NCI-H1105 (cell line): ENCODE measurements at regions not wholly inside any gene's neighbourhood (a gene's known extent, or its start where the extent isn't known, plus 50 kb on each side); places are given as distances from the start of the nearest gene placed in this dataset.

Experiments
- DNase-seq: peaks from one replicate; lab custom pipeline; 2025; lab: John Stamatoyannopoulos, UW

GRCh38 chr9:91130796-91131318 is 230.9 kb downstream of the AUH start:
- no peak for DNase-seq

DNA sequence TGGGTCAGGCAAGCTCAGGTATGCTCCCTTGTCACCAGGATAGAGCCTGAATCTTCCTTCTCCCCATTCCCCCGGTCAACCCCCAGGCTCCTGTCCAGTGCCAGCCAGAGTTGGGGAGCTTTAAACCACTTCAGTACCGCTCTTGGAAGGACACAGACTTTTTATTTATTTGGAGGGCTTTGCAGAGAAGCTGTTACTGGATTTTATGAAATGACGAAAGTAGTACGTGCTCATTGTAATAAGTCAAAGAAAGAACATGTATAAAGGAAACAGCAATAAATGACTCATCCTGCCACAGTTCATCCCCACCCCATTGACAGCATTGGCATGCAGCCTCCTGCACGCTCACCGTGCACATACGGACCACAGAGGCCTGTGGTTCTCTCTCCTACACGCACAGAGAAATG is 230.3 kb downstream of the AUH start:
- DNase-seq: no peak

GRCh38 chr9:91132576-91133073 is 229.1 kb downstream of the AUH start:
- DNase-seq: no peak

DNA sequence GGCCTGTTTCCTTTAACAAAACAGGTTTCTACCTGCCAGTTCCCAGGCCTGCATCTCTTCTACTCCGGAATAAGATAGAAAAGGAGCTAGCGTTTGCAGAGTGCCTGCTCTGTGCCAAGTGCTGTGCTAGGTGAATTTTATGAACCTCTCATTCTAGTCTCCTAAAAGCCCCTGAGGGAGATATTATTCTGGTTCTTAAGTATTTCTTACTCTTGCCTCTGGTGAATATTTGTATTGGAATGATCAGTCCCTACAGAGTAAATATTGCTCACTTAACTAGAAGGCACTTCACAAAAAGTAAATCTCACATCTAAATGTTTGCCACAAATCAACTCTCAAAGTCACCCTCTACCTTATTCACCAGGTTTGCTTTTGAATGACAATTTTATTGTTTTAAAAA is 227.1 kb downstream of the AUH start:
- no peak for DNase-seq

- DNase-seq: no peak
Observed at GRCh38 chr9:91137391-91137790, 224.3 kb downstream of the AUH start.

DNA sequence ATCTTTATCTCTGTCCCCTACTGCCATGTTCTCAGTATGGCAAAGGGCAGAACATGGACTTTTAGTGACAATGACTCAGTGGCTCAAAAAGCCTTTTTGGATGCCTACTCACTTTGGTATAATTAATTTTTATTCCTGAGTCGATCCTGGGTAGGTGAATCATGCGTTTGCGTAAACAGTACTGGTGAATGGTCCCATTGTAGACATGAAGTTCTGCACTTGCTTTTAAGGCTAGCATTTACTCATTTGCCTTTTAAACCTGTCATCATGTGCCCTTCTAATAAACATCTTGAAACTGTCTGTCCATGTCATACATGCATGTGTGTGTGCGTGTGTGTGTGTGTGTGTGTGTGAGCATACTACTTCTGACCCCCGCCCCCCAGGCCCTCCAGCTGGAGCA is 223.0 kb downstream of the AUH start:
- DNase-seq: no peak

- DNase-seq: no peak
Observed at GRCh38 chr9:91141407-91141965, 220.2 kb downstream of the AUH start.

- DNase-seq: no peak
Observed at GRCh38 chr9:91143162-91143561, 218.6 kb downstream of the AUH start.

DNA sequence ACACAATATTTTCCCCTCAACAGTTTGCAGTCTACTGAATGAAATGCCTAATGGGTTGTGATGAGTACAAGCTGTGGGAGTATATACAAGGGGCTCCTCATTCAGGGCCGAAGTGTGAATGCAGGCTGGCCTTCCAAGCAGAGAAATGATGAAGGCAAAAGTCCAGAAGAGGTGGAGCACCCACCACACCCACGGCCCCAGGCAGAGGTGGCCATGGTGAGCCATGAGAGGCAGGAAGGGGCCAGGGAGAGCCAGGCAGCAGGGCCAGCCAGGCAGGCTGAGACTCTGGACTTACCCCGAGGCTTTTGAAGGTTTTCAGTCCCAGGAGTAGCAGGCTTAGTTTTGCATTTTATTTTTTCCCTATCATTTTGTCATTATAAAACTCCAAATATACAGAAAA is 218.1 kb downstream of the AUH start:
- DNase-seq: no peak

- DNase-seq: no peak
Observed at GRCh38 chr9:91144769-91145168, 216.9 kb downstream of the AUH start.

- no peak for DNase-seq
Observed at GRCh38 chr9:91145496-91145895, 216.2 kb downstream of the AUH start.

DNA sequence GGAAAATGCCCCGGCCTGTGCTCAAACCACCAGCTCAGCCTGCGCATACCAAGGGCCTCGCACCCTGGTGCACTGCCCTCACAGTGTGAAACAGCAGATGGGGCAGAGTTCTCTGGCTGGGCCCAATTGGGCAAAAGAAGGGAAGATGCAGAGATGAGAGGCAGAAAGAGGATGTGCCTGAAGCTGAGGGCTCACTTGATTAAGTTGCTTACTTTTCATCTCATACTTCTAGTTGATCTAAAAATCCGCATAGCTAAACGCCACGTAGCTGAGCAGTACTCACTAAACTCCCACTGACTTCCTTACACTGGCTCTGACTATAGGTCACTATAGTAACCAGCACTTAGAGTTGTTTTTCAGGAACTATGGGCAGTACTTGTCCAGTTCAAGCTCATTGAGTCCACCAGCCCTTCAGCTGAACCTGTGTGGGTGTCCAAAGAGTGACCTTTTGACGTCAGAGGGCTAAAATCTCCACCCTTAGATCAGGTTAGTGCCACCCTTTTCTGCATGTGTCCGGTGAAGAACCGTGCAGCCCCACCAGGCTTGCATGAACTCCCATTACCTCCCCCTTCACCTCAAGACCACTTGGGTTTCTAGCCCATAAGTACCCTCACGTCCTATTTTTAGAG is 215.2 kb downstream of the AUH start:
- DNase-seq: no peak

DNA sequence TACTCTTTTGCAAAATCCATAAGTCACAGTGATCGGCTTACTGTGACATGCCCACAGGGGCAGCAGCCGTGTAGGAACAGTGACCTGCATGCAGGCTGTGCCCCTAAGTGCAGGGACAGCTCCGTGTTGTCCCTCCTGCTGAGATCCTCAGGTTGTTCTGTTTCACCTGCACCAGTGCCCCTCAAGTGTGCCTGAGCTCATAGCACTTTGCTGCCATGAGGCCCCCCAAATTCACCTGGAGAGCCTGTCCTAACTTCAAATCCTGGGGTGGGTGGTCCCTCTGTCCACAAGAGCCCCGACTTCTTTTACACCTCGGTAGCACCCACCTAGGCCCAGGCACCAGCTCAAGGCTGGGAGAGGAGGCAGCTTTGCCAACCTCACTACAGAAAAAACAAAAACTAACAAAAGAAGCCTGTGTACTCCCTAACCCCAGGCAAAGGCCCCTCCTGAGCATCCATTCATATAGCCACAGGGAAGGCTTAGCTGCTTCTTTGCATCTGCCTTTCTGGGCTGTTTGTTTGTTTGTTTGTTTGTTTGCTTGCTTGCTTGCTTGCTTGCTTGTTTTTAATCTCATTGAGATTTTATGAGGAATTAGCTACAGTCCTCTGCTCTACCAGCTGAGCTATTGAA is 214.5 kb downstream of the AUH start:
- DNase-seq: no peak

GRCh38 chr9:91148306-91148705 is 213.4 kb downstream of the AUH start:
- DNase-seq: no peak

DNA sequence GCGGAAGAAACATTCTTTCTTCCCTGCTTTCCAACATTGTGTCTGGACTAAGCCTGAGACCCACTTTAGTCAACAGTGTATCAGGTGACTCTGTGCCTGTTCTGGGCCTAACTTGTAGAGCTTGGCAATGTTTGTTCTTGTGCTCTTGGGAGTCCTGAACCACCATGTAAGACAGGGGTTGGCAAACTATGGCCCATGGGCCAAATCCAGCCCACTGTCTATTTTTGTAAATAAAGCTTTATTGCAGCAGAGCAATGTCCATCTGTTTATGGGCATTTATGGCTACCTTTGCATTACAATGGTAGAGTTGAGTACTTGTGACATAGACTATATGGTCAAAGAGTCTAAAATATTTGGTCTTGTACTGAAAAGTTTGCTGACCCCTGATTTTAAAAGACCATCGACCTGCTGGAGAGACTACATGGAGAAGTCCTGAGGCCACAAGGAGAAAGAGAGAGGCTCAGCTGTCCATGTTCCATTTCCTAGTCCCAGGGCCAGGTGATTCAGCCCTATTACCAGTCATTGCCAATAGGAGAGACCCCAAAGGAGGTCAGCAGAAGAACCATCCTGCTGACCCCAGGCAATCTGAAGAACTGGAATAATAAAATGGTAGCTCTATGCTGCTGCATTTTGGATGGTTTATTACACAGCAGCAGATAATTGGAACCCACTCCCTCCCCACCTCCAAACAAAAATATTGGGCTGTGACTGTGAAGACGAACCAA is 211.3 kb downstream of the AUH start:
- DNase-seq: no peak

DNA sequence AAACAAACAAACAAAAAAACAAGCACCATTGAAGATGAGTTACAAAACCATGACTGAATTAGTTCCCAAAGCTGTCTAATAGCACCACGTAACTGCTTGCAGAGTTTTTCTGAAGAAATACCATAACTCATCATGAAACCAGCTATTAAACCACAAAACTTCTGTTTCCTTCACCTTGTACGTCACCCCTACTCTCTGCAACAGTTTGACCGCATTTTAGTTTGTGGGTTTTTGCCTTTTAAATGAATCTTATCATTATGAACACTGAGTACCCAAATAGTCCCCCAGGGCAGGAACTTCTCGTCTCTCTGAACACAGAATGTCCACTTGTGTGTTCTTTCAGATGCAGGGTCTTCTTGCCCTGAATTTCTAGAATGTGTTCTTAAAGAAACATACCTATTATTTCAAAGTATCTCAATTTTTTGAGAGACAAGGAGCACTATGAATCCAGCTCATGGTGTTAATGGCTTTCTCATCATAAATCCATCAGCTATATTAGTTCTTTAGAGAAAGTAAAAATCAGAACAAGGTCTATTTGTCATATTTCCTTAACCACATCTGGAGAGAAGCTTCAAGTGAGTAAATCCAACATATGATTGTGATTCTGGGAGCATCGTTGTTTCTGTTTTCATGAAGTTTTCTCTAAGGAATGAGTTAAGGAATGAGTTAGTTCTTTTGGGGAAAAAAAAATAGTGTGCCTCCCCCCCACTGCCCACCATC is 210.6 kb downstream of the AUH start:
- no peak for DNase-seq

DNA sequence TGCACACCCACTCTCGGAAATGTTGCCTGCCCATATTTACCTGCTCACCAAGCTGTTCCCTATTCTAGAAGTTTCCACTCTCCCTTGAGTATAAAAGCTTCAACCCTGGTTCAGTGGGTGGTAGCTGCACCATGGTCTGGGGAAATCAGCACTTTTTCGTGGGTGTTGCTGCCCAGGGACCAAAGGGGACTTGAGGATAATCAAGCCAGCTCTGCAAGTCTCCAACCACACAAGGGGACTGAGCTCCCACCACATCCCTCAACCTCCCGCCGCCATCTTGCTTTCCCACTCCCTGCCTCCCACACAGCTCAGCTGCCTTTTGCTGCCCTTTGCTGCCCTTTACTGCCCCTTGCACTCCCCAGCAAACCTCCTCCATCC is 210.0 kb downstream of the AUH start:
- DNase-seq: no peak

DNA sequence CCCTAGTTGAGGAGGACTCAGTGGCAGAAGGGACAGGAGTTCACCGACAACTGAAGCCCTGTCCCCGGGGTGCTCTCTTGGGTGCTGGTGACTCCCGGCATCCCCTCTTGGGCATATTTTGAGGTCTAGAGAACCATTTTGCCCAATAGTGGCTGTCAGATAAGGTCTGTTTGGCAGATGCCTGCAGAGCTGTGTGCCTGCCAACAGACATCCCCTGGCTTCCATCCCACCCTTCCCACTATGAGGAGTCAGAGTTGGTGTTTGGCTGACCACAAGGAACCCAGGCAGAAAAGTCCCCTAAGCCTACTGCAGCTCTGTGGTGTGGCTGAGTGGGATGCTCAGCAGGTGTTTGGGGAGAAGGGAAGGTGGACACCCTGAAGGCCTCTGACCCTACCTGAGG is 207.0 kb downstream of the AUH start:
- no peak for DNase-seq

GRCh38 chr9:91155181-91155580 is 206.5 kb downstream of the AUH start:
- no peak for DNase-seq

- DNase-seq: no peak
Observed at GRCh38 chr9:91155746-91156376, 205.9 kb downstream of the AUH start.

DNA sequence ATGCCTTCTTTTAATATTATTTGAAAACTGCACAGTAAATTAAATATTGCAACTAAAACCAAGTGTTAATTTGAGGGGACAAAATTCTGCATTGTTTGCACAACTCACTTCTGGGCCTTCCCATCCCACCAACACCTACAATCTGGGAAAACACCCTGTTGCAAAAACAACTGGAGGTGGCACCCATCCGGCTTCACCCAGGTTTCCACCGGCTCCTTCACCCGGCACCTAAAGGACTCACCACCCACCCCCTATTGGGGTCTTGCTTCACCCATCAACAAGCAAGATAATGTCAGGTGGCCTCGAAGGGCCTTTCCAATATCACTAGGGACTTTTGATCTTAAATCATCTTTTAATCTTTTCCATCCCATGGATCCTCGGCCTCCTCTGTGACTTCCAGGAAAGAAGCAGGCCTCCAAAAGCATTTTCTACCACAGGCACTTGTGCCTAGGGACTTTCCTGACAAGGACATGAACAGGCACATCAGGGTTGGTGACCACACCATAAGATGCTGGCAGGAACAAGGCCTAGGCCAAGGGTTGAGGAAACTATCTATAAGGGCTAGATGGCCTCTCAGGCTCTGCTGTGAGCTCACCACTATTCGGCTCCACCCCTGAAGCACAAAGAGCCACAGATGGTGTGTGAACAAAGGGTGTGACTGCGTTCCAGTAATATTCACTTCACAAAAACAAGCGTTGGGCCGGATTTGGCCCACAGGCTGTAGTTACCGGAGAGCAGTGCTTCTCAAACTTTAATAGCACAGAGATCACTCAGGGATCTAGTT is 205.1 kb downstream of the AUH start:
- no peak for DNase-seq
